Stomach (tissue), 4 donors: ENCODE measurements at regions not wholly inside any gene's neighbourhood (a gene's known extent, or its start where the extent isn't known, plus 50 kb on each side); places are given as distances from the start of the nearest gene placed in this dataset.

Source experiments
- EP300 ChIP-seq: sonication (generic); formaldehyde crosslinking; IDR thresholded peaks from one replicate; pipeline ENCODE4 v1.6.1; 2017; ENCODE audit warnings: antibody characterized with exemption
- POLR2A ChIP-seq, 4 donors: fragments of 450-650 bp; IDR thresholded peaks; one replicate each; pipeline ENCODE4 v1.6.1; 2016; ENCODE audit warnings: antibody characterized with exemption in 4 of 4, control low read depth in 2 of 4, mild to moderate bottlenecking in 1 of 4, moderate library complexity in 1 of 4
- POLR2AphosphoS5 ChIP-seq, 3 donors: sonication (generic); formaldehyde crosslinking; IDR thresholded peaks; one replicate each; pipeline ENCODE4 v1.6.1; 2016; ENCODE audit warnings: antibody characterized with exemption in 3 of 3
- TF ChIP-seq, protein P1 (sequence below), 7 experiments: fragments of 450-650 bp in 4 of 7; fragments of 200-600 bp in 3 of 7; sonication (generic) in 3 of 7; IDR thresholded peaks; one replicate each; pipeline ENCODE4 v1.5.1; 2016 to 2019; ENCODE audit warnings: antibody characterized with exemption in 7 of 7, control low read depth in 2 of 7, mild to moderate bottlenecking in 1 of 7

- TF ChIP-seq, protein P1, sequence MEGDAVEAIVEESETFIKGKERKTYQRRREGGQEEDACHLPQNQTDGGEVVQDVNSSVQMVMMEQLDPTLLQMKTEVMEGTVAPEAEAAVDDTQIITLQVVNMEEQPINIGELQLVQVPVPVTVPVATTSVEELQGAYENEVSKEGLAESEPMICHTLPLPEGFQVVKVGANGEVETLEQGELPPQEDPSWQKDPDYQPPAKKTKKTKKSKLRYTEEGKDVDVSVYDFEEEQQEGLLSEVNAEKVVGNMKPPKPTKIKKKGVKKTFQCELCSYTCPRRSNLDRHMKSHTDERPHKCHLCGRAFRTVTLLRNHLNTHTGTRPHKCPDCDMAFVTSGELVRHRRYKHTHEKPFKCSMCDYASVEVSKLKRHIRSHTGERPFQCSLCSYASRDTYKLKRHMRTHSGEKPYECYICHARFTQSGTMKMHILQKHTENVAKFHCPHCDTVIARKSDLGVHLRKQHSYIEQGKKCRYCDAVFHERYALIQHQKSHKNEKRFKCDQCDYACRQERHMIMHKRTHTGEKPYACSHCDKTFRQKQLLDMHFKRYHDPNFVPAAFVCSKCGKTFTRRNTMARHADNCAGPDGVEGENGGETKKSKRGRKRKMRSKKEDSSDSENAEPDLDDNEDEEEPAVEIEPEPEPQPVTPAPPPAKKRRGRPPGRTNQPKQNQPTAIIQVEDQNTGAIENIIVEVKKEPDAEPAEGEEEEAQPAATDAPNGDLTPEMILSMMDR (IDR thresholded peaks at IDR 0.05), result no peak
- no peak for TF ChIP-seq POLR2A (IDR thresholded peaks at IDR 0.05)
- no peak for TF ChIP-seq EP300
- no peak for TF ChIP-seq POLR2AphosphoS5 (IDR thresholded peaks at IDR 0.05)
These were observed 417.2 kb upstream of the SYT1 start for GRCh38 chr12:78447373-78447772.
